Sigmoid colon (tissue), 6 donors: ENCODE measurements at regions not wholly inside any gene's neighbourhood (a gene's known extent, or its start where the extent isn't known, plus 50 kb on each side); places are given as distances from the start of the nearest gene placed in this dataset.
A peak's percentile ranks its signal among the peaks of the same experiment; 100 is the strongest.

Experiments
- DNase-seq: peaks from one replicate; pipeline ENCODE4 v3.0.0-alpha.2; 2019
- H3K27ac ChIP-seq, 4 donors: fragments of 200-600 bp; sonication (generic); one replicate each; pipeline ENCODE4 v1.5.1; 2016 to 2019; ENCODE audit warnings: mild to moderate bottlenecking in 1 of 4
- H3K27me3 ChIP-seq, 3 donors: fragments of 200-600 bp; sonication (generic); one replicate each; pipeline ENCODE4 v1.5.1; 2019; ENCODE audit warnings: mild to moderate bottlenecking in 1 of 3
- H3K36me3 ChIP-seq, 4 donors: fragments of 200-600 bp; sonication (generic); one replicate each; pipeline ENCODE4 v1.5.1; 2016 to 2019
- H3K4me1 ChIP-seq, 4 donors: fragments of 200-600 bp; sonication (generic); one replicate each; pipeline ENCODE4 v1.5.1; 2017 to 2019
- H3K4me3 ChIP-seq, 4 donors: fragments of 200-600 bp; sonication (generic); one replicate each; pipeline ENCODE4 v1.5.1; 2017 to 2019; ENCODE audit warnings: mild to moderate bottlenecking in 2 of 4, moderate library complexity in 1 of 4
- H3K9me3 ChIP-seq, 4 donors: fragments of 200-600 bp in 3 of 4; sonication (generic) in 3 of 4; one replicate each; pipeline versions ENCODE4 v1.5.1 to v1.6.1; 2013 to 2019
- CTCF ChIP-seq, 4 experiments: fragments of 450-650 bp in 3 of 4; fragments of 200-600 bp in 1 of 4; IDR thresholded peaks; one replicate each; pipeline ENCODE4 v1.5.1; 2016 to 2019; ENCODE audit warnings: antibody characterized with exemption in 4 of 4, mild to moderate bottlenecking in 3 of 4, moderate library complexity in 2 of 4
- EP300 ChIP-seq, 4 donors: sonication (generic); formaldehyde crosslinking; IDR thresholded peaks; one replicate each; pipeline ENCODE4 v1.6.1; 2017; ENCODE audit warnings: antibody characterized with exemption in 4 of 4
- POLR2A ChIP-seq, 2 donors: fragments of 450-650 bp; IDR thresholded peaks; one replicate each; pipeline ENCODE4 v1.6.1; 2016; ENCODE audit warnings: antibody characterized with exemption in 2 of 2, mild to moderate bottlenecking in 2 of 2, moderate library complexity in 2 of 2
- POLR2AphosphoS5 ChIP-seq, 4 donors: sonication (generic); formaldehyde crosslinking; IDR thresholded peaks; one replicate each; pipeline ENCODE4 v1.6.1; 2017; ENCODE audit warnings: antibody characterized with exemption in 4 of 4
- WGBS, 2 donors: extraction: QIAGEN DNeasy Blood & Tissue Kit; methylation state at CpG; one replicate each; pipeline ENCODE4 v1.1.7; 2013; 5-methylcytosine and 5-hydroxymethylcytosine counted together
- intact Hi-C: fragments of 100-400 bp; cut with DNase I; formaldehyde crosslinking; loops from one replicate; pipeline ENCODE4 v1.15.1; 2023
- donor health status: healthy with polysubstance abuse.
- donor health status: healthy.

- Histone ChIP-seq H3K27ac (no peak overlapping the region), H3K4me1 (no peaks in the 10 kb centered on the region), H3K4me3 (no peak overlapping the region), H3K9me3 (no peaks in the 10 kb centered on the region), H3K36me3 (no peaks in the 10 kb centered on the region), H3K27me3 (no peaks in the 10 kb centered on the region)
- no peak for TF ChIP-seq POLR2A (IDR thresholded peaks at IDR 0.05)
- TF ChIP-seq EP300 (IDR thresholded peaks at IDR 0.05) = no peak
- no peak for TF ChIP-seq CTCF (IDR thresholded peaks at IDR 0.05)
- DNase-seq = no peak
- 93% methylated on average over 17 of the region's 17 CpGs for WGBS, 2 donors
- intact Hi-C loops = no loop called here
Observed at GRCh38 chr13:107034236-107034872, 466.4 kb upstream of the ARGLU1 start.

GRCh38 chr13:107031716-107032115 is 463.8 kb upstream of the ARGLU1 start:
- Histone ChIP-seq H3K27ac (no peak overlapping the region), H3K4me1 (no peaks in the 10 kb centered on the region), H3K9me3 (no peaks in the 10 kb centered on the region), H3K36me3 (no peaks in the 10 kb centered on the region), H3K27me3 (no peaks in the 10 kb centered on the region), H3K4me3 (no peak overlapping the region)
- intact Hi-C loops = no loop called here
- no peak for DNase-seq
- TF ChIP-seq EP300 (IDR thresholded peaks at IDR 0.05) (no peak), POLR2AphosphoS5 (IDR thresholded peaks at IDR 0.05) (no peak), POLR2A (IDR thresholded peaks at IDR 0.05) (no peak), CTCF (IDR thresholded peaks at IDR 0.05) (no peak)
- 56 to 69% methylated on average over 2 of the region's 2 CpGs for WGBS, 2 donors

- Histone ChIP-seq H3K9me3 (no peaks in the 10 kb centered on the region), H3K4me3 (no peak overlapping the region), H3K27me3 (no peaks in the 10 kb centered on the region), H3K4me1 (no peaks in the 10 kb centered on the region), H3K36me3 (no peaks in the 10 kb centered on the region), H3K27ac (no peak overlapping the region)
- TF ChIP-seq POLR2A (IDR thresholded peaks at IDR 0.05) (no peak), CTCF (IDR thresholded peaks at IDR 0.05) (no peak), EP300 (IDR thresholded peaks at IDR 0.05) (no peak), POLR2AphosphoS5 (IDR thresholded peaks at IDR 0.05) (no peak)
- 85% methylated on average over 8 of the region's 8 CpGs for WGBS, 2 donors
- no peak for DNase-seq
- intact Hi-C loops = no loop called here
Observed at GRCh38 chr13:107028751-107029150, 460.8 kb upstream of the ARGLU1 start.

GRCh38 chr13:107025991-107026390 is 458.1 kb upstream of the ARGLU1 start:
- Histone ChIP-seq H3K27me3 (no peaks in the 10 kb centered on the region), H3K36me3 (no peaks in the 10 kb centered on the region), H3K27ac (peak overlapping the region in 1 of 4 donors; percentile 28), H3K4me1 (no peaks in the 10 kb centered on the region), H3K9me3 (no peaks in the 10 kb centered on the region), H3K4me3 (no peak overlapping the region)
- WGBS, 2 donors = 69 to 88% methylated on average over 1 of the region's 1 CpG
- no peak for DNase-seq
- TF ChIP-seq POLR2AphosphoS5 (IDR thresholded peaks at IDR 0.05) (no peak), CTCF (IDR thresholded peaks at IDR 0.05) (no peak), POLR2A (IDR thresholded peaks at IDR 0.05) (no peak)
- intact Hi-C loops = no loop called here

- intact Hi-C loops = no loop called here
- no peak overlapping the region for H3K4me3 ChIP-seq
- H3K27me3 ChIP-seq = no peaks in the 10 kb centered on the region
- WGBS, 2 donors = 88 to 89% methylated on average over 2 of the region's 2 CpGs
- H3K36me3 ChIP-seq = no peaks in the 10 kb centered on the region
- TF ChIP-seq CTCF (IDR thresholded peaks at IDR 0.05) (no peak), POLR2A (IDR thresholded peaks at IDR 0.05) (no peak), POLR2AphosphoS5 (IDR thresholded peaks at IDR 0.05) (no peak), EP300 (IDR thresholded peaks at IDR 0.05) (no peak)
- H3K27ac ChIP-seq = no peak overlapping the region
- DNase-seq = no peak
- H3K4me1 ChIP-seq = no peaks in the 10 kb centered on the region
- no peaks in the 10 kb centered on the region for H3K9me3 ChIP-seq
Observed at GRCh38 chr13:107023335-107023734, 455.4 kb upstream of the ARGLU1 start.
